IMR-90 (cell line): ENCODE measurements at regions not wholly inside any gene's neighbourhood (a gene's known extent, or its start where the extent isn't known, plus 50 kb on each side); places are given as distances from the start of the nearest gene placed in this dataset.

Source experiments
- ATAC-seq: fragments of 200-7000 bp; cut with Tn5 transposase; 2 replicates; pipeline ENCODE4 v1.9.1; 2020; ENCODE audit warnings: low read depth, mild to moderate bottlenecking, moderate library complexity
- BruUV-seq: library from RNA; stranded (reverse); fragments of 400-500 nt; replicated peaks from 2 replicates; lab custom pipeline; 2021; lab: Mats Ljungman, UMichigan
- CTCF ChIA-PET: fragments of 300-600 bp; formaldehyde crosslinking; extraction: SDS; loops from one replicate; lab custom pipeline; 2021; ENCODE audit warnings: antibody characterized with exemption; lab: Yijun Ruan, JAX
- POLR2A ChIA-PET: fragments of 300-600 bp; sonication (Branson Sonifier 250); formaldehyde crosslinking; loops from one replicate; lab custom pipeline; 2022; ENCODE audit warnings: antibody characterized with exemption; ENCODE audit not compliant: unreplicated experiment; lab: Charles Lee
- DNase-seq: peaks from one replicate; pipeline ENCODE4 v3.0.0; 2013
- H2AFZ ChIP-seq: replicated peaks from 2 replicates; pipeline ENCODE3; 2013; ENCODE audit warnings: low read length, mild to moderate bottlenecking; ENCODE audit not compliant: poor library complexity
- H2AK5ac ChIP-seq: 2 replicates; pipeline ENCODE4 v1.6.1; 2013; ENCODE audit warnings: low read depth, low read length, inconsistent platforms
- H2AK9ac ChIP-seq: replicated peaks from 2 replicates; pipeline ENCODE3; 2013; ENCODE audit warnings: mild to moderate bottlenecking, low read depth, low read length, moderate library complexity; ENCODE audit not compliant: poor library complexity
- H2BK120ac ChIP-seq: 2 replicates; pipeline ENCODE4 v1.6.1; 2013; ENCODE audit warnings: low read depth, low read length, inconsistent platforms
- H2BK15ac ChIP-seq: 3 replicates; pipeline ENCODE4 v1.6.1; 2013; ENCODE audit warnings: low read depth, low read length, inconsistent platforms
- H2BK20ac ChIP-seq: 2 replicates; pipeline ENCODE4 v1.6.1; 2013; ENCODE audit warnings: low read depth, mild to moderate bottlenecking, inconsistent platforms, low read length, moderate library complexity
- H2BK5ac ChIP-seq: 2 replicates; pipeline ENCODE4 v1.6.1; 2013; ENCODE audit warnings: mild to moderate bottlenecking, low read depth, low read length, inconsistent platforms; ENCODE audit not compliant: poor library complexity, severe bottlenecking
- H3K14ac ChIP-seq: replicated peaks from 2 replicates; pipeline ENCODE4 v1.6.1; 2013; ENCODE audit warnings: low read depth, low read length, inconsistent platforms
- H3K18ac ChIP-seq: 2 replicates; pipeline ENCODE4 v1.6.1; 2013; ENCODE audit warnings: low read depth, low read length, control low read depth
- H3K23ac ChIP-seq: 2 replicates; pipeline ENCODE4 v1.6.1; 2013; ENCODE audit warnings: low read depth, low read length, inconsistent platforms
- H3K27ac ChIP-seq: 2 replicates; pipeline ENCODE4 v1.5.1; 2013; ENCODE audit warnings: mild to moderate bottlenecking, control low read depth, low read length; ENCODE audit not compliant: insufficient read depth
- H3K27me3 ChIP-seq: 2 replicates; pipeline ENCODE4 v1.6.1; 2013; ENCODE audit warnings: low read length; ENCODE audit not compliant: control insufficient read depth, insufficient read depth
- H3K36me3 ChIP-seq: 2 replicates; pipeline ENCODE4 v1.6.1; 2013; ENCODE audit warnings: low read length, mixed read lengths; ENCODE audit not compliant: control insufficient read depth, insufficient read depth
- H3K4ac ChIP-seq: 2 replicates; pipeline ENCODE4 v1.6.1; 2013; ENCODE audit warnings: low read depth, low read length, inconsistent platforms
- H3K4me1 ChIP-seq: 2 replicates; pipeline ENCODE4 v1.6.1; 2013; ENCODE audit warnings: low read length, mixed read lengths; ENCODE audit not compliant: control insufficient read depth, insufficient read depth
- H3K4me2 ChIP-seq: 2 replicates; pipeline ENCODE4 v1.6.1; 2013; ENCODE audit warnings: low read depth, mild to moderate bottlenecking, control low read depth, low read length, moderate library complexity
- H3K4me3 ChIP-seq: 2 replicates; pipeline ENCODE4 v1.5.1; 2013; ENCODE audit warnings: low read depth, mild to moderate bottlenecking, control low read depth, low read length, moderate library complexity; ENCODE audit not compliant: insufficient read depth
- H3K56ac ChIP-seq: 2 replicates; pipeline ENCODE4 v1.6.1; 2013; ENCODE audit warnings: low read length, inconsistent platforms; ENCODE audit not compliant: insufficient read depth; ENCODE audit errors: extremely low read depth
- H3K79me1 ChIP-seq, 2 experiments: 2 replicates each; pipeline ENCODE4 v1.6.1; 2013; ENCODE audit warnings: low read length in 2 of 2, inconsistent platforms in 1 of 2, low read depth in 1 of 2
- H3K9ac ChIP-seq: 2 replicates; pipeline ENCODE4 v1.6.1; 2013; ENCODE audit warnings: low read depth, low read length, control low read depth
- H3K9me1 ChIP-seq: 2 replicates; pipeline ENCODE4 v1.6.1; 2013; ENCODE audit warnings: low read length, inconsistent platforms; ENCODE audit not compliant: insufficient read depth
- H3K9me3 ChIP-seq: 2 replicates; pipeline ENCODE4 v1.6.1; 2013; ENCODE audit warnings: low read length; ENCODE audit not compliant: control insufficient read depth, insufficient read depth
- H4K20me1 ChIP-seq: 2 replicates; pipeline ENCODE4 v1.6.1; 2013; ENCODE audit warnings: low read length, inconsistent platforms; ENCODE audit not compliant: insufficient read depth
- H4K5ac ChIP-seq: 2 replicates; pipeline ENCODE4 v1.6.1; 2013; ENCODE audit warnings: mild to moderate bottlenecking, low read depth, low read length, control low read depth
- H4K8ac ChIP-seq, 2 experiments: 2 replicates each; pipeline ENCODE4 v1.6.1; 2013; ENCODE audit warnings: low read depth in 2 of 2, low read length in 2 of 2, control low read depth in 1 of 2, inconsistent platforms in 1 of 2
- H4K91ac ChIP-seq: 2 replicates; pipeline ENCODE4 v1.6.1; 2013; ENCODE audit warnings: low read depth, low read length, inconsistent platforms; ENCODE audit not compliant: insufficient read depth
- BHLHE40 ChIP-seq: fragments of 150-350 bp; IDR thresholded peaks from 2 replicates; pipeline ENCODE4 v1.6.1; 2016; ENCODE audit warnings: mild to moderate bottlenecking, low read depth, low read length
- CHD1 ChIP-seq: IDR thresholded peaks from 2 replicates; pipeline ENCODE4 v1.6.1; 2012; ENCODE audit warnings: low read depth, low read length, improper control_type of control experiment
- CTCF ChIP-seq: conservative IDR thresholded peaks from 2 replicates; pipeline ENCODE4 v1.5.1; 2012; ENCODE audit warnings: mild to moderate bottlenecking, low read depth, low read length, improper control_type of control experiment
- ELK1 ChIP-seq: fragments of 150-350 bp; IDR thresholded peaks from 2 replicates; pipeline ENCODE4 v1.6.1; 2016; ENCODE audit warnings: low read depth, mild to moderate bottlenecking, low read length, moderate library complexity, borderline replicate concordance
- FOS ChIP-seq: fragments of 150-350 bp; IDR thresholded peaks from 2 replicates; pipeline ENCODE4 v1.6.1; 2016; ENCODE audit warnings: low read depth, low read length
- MAFK ChIP-seq: IDR thresholded peaks from 2 replicates; pipeline ENCODE4 v1.6.1; 2012; ENCODE audit warnings: low read depth, low read length, improper control_type of control experiment
- MAZ ChIP-seq: IDR thresholded peaks from 2 replicates; pipeline ENCODE4 v1.6.1; 2012; ENCODE audit warnings: low read depth, mild to moderate bottlenecking, low read length, improper control_type of control experiment, moderate library complexity, borderline replicate concordance
- MXI1 ChIP-seq: IDR thresholded peaks from 2 replicates; pipeline ENCODE4 v1.6.1; 2012; ENCODE audit warnings: low read depth, mild to moderate bottlenecking, low read length, moderate library complexity, borderline replicate concordance
- POLR2A ChIP-seq: IDR thresholded peaks from 2 replicates; pipeline ENCODE4 v1.6.1; 2012; ENCODE audit warnings: mild to moderate bottlenecking, low read depth, low read length
- RCOR1 ChIP-seq: IDR thresholded peaks from 2 replicates; pipeline ENCODE4 v1.6.1; 2012; ENCODE audit warnings: mild to moderate bottlenecking, low read length, improper control_type of control experiment; ENCODE audit not compliant: insufficient replicate concordance
- RFX5 ChIP-seq: IDR thresholded peaks from 2 replicates; pipeline ENCODE4 v1.8.0; 2012; ENCODE audit warnings: low read depth, mild to moderate bottlenecking, low read length, moderate library complexity
- SMC3 ChIP-seq: fragments of 150-350 bp; IDR thresholded peaks from 2 replicates; pipeline ENCODE4 v1.6.1; 2016; ENCODE audit warnings: low read depth, mild to moderate bottlenecking, antibody characterized with exemption, low read length, moderate library complexity
- USF2 ChIP-seq: fragments of 150-350 bp; IDR thresholded peaks from 2 replicates; pipeline ENCODE4 v1.6.1; 2017; ENCODE audit warnings: mild to moderate bottlenecking, antibody characterized with exemption, low read length, low read depth
- WGBS, 2 experiments: methylation state at CpG; one replicate each; pipeline versions ENCODE4 v1.1.5 to v1.1.7; 2013; ENCODE audit warnings: missing lambda C conversion rate in 2 of 2; ENCODE audit not compliant: insufficient read length in 1 of 2; ENCODE audit errors: extremely low coverage in 2 of 2; 5-methylcytosine and 5-hydroxymethylcytosine counted together
- dilution Hi-C: fragments of 300-500 bp; cut with HindIII; formaldehyde crosslinking; loops from one replicate; pipeline ENCODE4 v1.14.3; 2018; ENCODE audit warnings: low sequenced_read_pairs; ENCODE audit not compliant: unreplicated experiment
- in situ Hi-C: fragments of 300-500 bp; cut with MboI; formaldehyde crosslinking; loops from 3 replicates; pipeline ENCODE4 v1.14.3; 2019; ENCODE audit warnings: low sequenced_read_pairs, inconsistent platforms, mixed read lengths
- intact Hi-C: fragments of 100-400 bp; cut with micrococcal nuclease; formaldehyde crosslinking; loops from 2 replicates; pipeline ENCODE4 v1.10.0; 2022

DNA sequence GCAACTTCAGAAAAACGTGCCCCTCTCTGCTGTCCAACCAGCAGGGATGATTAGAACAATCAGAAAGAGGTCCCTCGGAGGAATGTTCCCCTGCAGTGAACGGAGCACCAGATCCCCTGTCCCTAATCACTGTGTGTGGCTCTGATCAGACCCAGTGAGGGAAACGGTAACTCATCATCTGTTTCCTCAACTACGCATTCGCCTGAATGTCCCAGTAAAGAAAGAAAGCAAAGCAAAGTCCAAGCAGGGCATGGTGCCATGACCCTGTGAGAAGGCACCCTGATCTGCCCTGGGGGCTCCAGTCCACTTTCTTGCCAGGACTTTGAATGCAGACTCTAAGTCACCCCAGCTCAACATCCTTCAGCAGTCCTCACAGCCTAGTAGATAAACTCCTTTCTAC lies 149.2 kb downstream of the LY86 start:
- dilution Hi-C loops, result no loop called here
- in situ Hi-C loops, result no loop called here
- no peak for ATAC-seq
- no peak overlapping the region for H3K4me3 ChIP-seq
- ChIA-PET POLR2A (no interaction called here), CTCF (no interaction called here)
- H2AK5ac ChIP-seq, result no peak overlapping the region
- peak overlapping the region; percentile 95 for H2AFZ ChIP-seq
- H3K9ac ChIP-seq, result no peak overlapping the region
- H3K4ac ChIP-seq, result no peak overlapping the region
- 0 out of 2 replicates have a peak overlapping the region, but pooled peaks have one; percentile 45 for H3K14ac ChIP-seq
- no peak overlapping the region for H2BK120ac ChIP-seq
- H2BK15ac ChIP-seq, result no peak overlapping the region
- H4K5ac ChIP-seq, result no peak overlapping the region
- no peak for DNase-seq
- 54% methylated on average over 5 of the region's 6 CpGs; no CpG with 5 or more reads in 1 of the 2 experiments for WGBS, 2 experiments
- H3K23ac ChIP-seq, result no peak overlapping the region
- no TSS peak for BruUV-seq
- no peak overlapping the region for H3K27ac ChIP-seq
- no peaks in the 10 kb centered on the region for H3K9me3 ChIP-seq
- H3K9me1 ChIP-seq, result no peaks in the 10 kb centered on the region
- no peaks in the 10 kb centered on the region for H3K4me1 ChIP-seq
- no peak overlapping the region for H4K91ac ChIP-seq
- peaks cover 4% of the 10 kb centered on the region for H3K27me3 ChIP-seq
- no peak overlapping the region for H2BK5ac ChIP-seq
- no peak overlapping the region for H3K18ac ChIP-seq
- intact Hi-C loops, result no loop called here
- H2BK20ac ChIP-seq, result no peak overlapping the region
- H4K8ac ChIP-seq, result peak overlapping the region; percentile 4 to 69; a peak in 2 of 4 replicates
- H3K56ac ChIP-seq, result no peak overlapping the region
- TF ChIP-seq RFX5 (no peak), SMC3 (no peak), USF2 (no peak), MAZ (no peak), MAFK (no peak), MXI1 (no peak), POLR2A (no peak), RCOR1 (no peak), CHD1 (no peak), ELK1 (no peak), BHLHE40 (no peak), FOS (no peak), CTCF (no peak)
- no peak overlapping the region for H2AK9ac ChIP-seq
- H3K79me1 ChIP-seq, result no peaks in the 10 kb centered on the region
- no peaks in the 10 kb centered on the region for H3K36me3 ChIP-seq
- H4K20me1 ChIP-seq, result no peaks in the 10 kb centered on the region
- H3K4me2 ChIP-seq, result no peak overlapping the region; the same call in 1 of the 2 replicates
